ENCODE measurements at regions not wholly inside any gene's neighbourhood (a gene's known extent, or its start where the extent isn't known, plus 50 kb on each side); places are given as distances from the start of the nearest gene placed in this dataset.

DNA sequence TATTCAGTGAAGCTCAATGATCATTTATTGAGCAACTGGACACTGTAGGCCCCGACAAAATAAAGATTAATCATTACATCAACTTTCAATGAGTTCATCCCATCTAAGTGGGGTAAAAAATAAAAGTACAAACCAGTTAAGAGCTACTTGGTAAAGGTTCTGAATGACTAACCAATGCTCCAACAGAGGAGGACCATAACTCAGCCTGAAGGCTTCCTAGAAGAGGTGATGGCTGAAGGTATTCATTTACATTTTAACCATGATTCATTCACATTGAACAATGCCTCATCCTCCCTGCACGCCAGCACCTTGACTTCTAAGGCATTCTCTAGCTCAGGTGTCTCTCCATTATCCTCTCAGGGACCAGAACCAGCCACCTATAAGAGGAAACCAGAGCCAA, 201.4 kb downstream of the ZNF462 start:
- no peaks in the 10 kb centered on the region for H3K36me3 Mint-ChIP-seq (ENCODE audit: low read depth, unreplicated experiment)
- H3K27ac Mint-ChIP-seq (ENCODE audit: unreplicated experiment) = no peak overlapping the region
- H3K9me3 Mint-ChIP-seq (ENCODE audit: unreplicated experiment) = no peaks in the 10 kb centered on the region
- DNase-seq (ENCODE audit: low spot score) = no peak
- peaks cover 2% of the 10 kb centered on the region for H3K27me3 Mint-ChIP-seq (ENCODE audit: unreplicated experiment)
- peaks cover 4% of the 10 kb centered on the region for H3K4me1 Mint-ChIP-seq (ENCODE audit: unreplicated experiment)
- no peak overlapping the region for H3K4me3 Mint-ChIP-seq (ENCODE audit: unreplicated experiment)
- TF ChIP-seq, protein P1, sequence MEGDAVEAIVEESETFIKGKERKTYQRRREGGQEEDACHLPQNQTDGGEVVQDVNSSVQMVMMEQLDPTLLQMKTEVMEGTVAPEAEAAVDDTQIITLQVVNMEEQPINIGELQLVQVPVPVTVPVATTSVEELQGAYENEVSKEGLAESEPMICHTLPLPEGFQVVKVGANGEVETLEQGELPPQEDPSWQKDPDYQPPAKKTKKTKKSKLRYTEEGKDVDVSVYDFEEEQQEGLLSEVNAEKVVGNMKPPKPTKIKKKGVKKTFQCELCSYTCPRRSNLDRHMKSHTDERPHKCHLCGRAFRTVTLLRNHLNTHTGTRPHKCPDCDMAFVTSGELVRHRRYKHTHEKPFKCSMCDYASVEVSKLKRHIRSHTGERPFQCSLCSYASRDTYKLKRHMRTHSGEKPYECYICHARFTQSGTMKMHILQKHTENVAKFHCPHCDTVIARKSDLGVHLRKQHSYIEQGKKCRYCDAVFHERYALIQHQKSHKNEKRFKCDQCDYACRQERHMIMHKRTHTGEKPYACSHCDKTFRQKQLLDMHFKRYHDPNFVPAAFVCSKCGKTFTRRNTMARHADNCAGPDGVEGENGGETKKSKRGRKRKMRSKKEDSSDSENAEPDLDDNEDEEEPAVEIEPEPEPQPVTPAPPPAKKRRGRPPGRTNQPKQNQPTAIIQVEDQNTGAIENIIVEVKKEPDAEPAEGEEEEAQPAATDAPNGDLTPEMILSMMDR (IDR thresholded peaks at IDR 0.05; ENCODE audit: unreplicated experiment) = no peak

DNA sequence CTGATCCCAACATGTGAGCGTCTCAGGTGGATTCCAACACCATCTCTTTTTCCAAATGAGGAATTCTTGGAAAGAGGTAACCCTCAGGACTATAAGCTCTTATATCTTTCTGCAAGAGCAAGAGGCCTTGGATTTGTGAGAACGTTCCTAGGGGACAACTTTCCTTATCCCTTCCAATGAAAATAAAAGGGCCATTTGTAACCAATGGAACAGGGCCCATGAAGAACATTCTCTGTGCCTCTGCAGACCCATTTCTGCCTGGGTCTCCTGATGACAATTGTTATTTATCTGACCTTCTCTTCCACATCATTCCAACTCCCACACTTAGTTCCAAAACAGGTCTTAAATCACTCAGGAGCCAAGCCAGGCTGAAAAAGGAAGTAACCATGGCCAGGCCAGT, 202.6 kb downstream of the ZNF462 start:
- H3K27me3 Mint-ChIP-seq (ENCODE audit: unreplicated experiment) = no peaks in the 10 kb centered on the region
- no peak overlapping the region for H3K4me3 Mint-ChIP-seq (ENCODE audit: unreplicated experiment)
- TF ChIP-seq, protein P1 (IDR thresholded peaks at IDR 0.05; ENCODE audit: unreplicated experiment) = no peak
- no peaks in the 10 kb centered on the region for H3K9me3 Mint-ChIP-seq (ENCODE audit: unreplicated experiment)
- no peaks in the 10 kb centered on the region for H3K36me3 Mint-ChIP-seq (ENCODE audit: low read depth, unreplicated experiment)
- H3K27ac Mint-ChIP-seq (ENCODE audit: unreplicated experiment) = no peak overlapping the region
- DNase-seq (ENCODE audit: low spot score) = no peak
- no peaks in the 10 kb centered on the region for H3K4me1 Mint-ChIP-seq (ENCODE audit: unreplicated experiment)

DNA sequence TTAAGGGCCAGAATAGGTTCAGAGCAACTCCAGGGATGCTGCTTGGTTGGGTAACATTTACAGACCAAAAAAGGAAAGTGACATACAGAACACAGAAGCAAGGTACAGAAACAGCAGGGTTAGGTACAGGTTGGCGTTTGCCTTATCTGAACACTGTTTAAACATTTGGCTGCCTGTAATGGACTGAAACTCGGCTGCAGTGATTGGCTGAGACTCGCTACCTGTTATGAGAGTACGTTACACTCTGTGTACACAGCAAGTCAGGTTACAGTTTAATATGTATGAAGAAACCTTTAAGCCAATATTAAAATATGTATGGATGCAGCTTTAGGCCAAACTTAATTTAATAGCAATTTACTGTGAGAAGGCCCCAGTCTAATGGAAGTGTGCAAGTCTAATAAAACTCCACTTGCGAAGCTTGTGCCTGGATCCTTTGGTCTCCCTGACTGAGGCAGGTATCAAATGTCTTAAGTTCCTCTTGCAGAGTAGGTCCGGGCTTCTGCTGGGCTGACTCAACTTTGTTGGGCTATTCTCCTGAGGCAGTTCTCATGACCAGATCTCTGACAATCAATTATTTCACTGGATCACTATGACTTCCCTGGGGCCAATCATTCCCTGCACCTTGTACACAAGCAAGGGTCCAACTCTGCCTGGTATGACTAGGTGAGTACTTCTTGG, 204.9 kb downstream of the ZNF462 start:
- no peaks in the 10 kb centered on the region for H3K27me3 Mint-ChIP-seq (ENCODE audit: unreplicated experiment)
- DNase-seq (ENCODE audit: low spot score) = no peak
- H3K9me3 Mint-ChIP-seq (ENCODE audit: unreplicated experiment) = no peaks in the 10 kb centered on the region
- TF ChIP-seq, protein P1 (IDR thresholded peaks at IDR 0.05; ENCODE audit: unreplicated experiment) = no peak
- H3K27ac Mint-ChIP-seq (ENCODE audit: unreplicated experiment) = no peak overlapping the region
- H3K4me3 Mint-ChIP-seq (ENCODE audit: unreplicated experiment) = no peak overlapping the region
- H3K36me3 Mint-ChIP-seq (ENCODE audit: low read depth, unreplicated experiment) = no peaks in the 10 kb centered on the region
- no peaks in the 10 kb centered on the region for H3K4me1 Mint-ChIP-seq (ENCODE audit: unreplicated experiment)

DNA sequence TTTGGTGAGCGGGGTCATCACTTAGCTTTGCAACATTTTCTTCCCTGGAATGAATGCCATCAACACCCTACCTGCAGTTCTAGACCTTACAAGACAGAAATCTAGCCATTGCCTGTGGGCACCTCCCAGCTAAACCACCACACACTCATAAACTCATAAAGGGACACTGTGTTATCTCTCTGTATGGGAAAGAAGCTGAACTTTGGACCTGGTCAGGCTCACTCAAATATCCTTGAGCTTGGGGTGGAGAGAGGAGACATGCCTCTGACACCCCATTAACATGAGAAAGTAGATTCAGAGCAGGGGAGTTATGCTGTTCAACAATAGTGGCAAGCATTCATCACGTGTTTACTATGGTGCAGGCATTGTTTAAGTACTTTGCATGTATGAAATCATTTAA, 205.6 kb downstream of the ZNF462 start:
- Mint-ChIP-seq H3K4me1 (ENCODE audit: unreplicated experiment) (no peaks in the 10 kb centered on the region), H3K27me3 (ENCODE audit: unreplicated experiment) (no peaks in the 10 kb centered on the region), H3K27ac (ENCODE audit: unreplicated experiment) (no peak overlapping the region), H3K9me3 (ENCODE audit: unreplicated experiment) (no peaks in the 10 kb centered on the region), H3K4me3 (ENCODE audit: unreplicated experiment) (no peak overlapping the region), H3K36me3 (ENCODE audit: low read depth, unreplicated experiment) (no peaks in the 10 kb centered on the region)
- TF ChIP-seq, protein P1 (IDR thresholded peaks at IDR 0.05; ENCODE audit: unreplicated experiment) = no peak
- DNase-seq (ENCODE audit: low spot score) = no peak

GRCh38 chr9:107070586-107070985, 207.6 kb downstream of the ZNF462 start:
- Mint-ChIP-seq H3K4me3 (ENCODE audit: unreplicated experiment) (no peak overlapping the region), H3K9me3 (ENCODE audit: unreplicated experiment) (no peaks in the 10 kb centered on the region), H3K27ac (ENCODE audit: unreplicated experiment) (no peak overlapping the region), H3K36me3 (ENCODE audit: low read depth, unreplicated experiment) (no peaks in the 10 kb centered on the region), H3K4me1 (ENCODE audit: unreplicated experiment) (no peaks in the 10 kb centered on the region), H3K27me3 (ENCODE audit: unreplicated experiment) (no peaks in the 10 kb centered on the region)
- no peak for DNase-seq (ENCODE audit: low spot score)
- TF ChIP-seq, protein P1 (IDR thresholded peaks at IDR 0.05; ENCODE audit: unreplicated experiment) = no peak
